NCI-H187 (cell line): ENCODE measurements at regions not wholly inside any gene's neighbourhood (a gene's known extent, or its start where the extent isn't known, plus 50 kb on each side); places are given as distances from the start of the nearest gene placed in this dataset.
A peak's percentile ranks its signal among the peaks of the same experiment; 100 is the strongest.

Experiments used
- DNase-seq, 2 experiments: peaks; one replicate each; lab custom pipeline; 2025; lab: John Stamatoyannopoulos, UW

GRCh38 chr6:108778421-108779186, 69.6 kb upstream of the ARMC2 start:
- no peak for DNase-seq

- no peak for DNase-seq
These were observed 68.5 kb upstream of the ARMC2 start for GRCh38 chr6:108779536-108780275.

DNA sequence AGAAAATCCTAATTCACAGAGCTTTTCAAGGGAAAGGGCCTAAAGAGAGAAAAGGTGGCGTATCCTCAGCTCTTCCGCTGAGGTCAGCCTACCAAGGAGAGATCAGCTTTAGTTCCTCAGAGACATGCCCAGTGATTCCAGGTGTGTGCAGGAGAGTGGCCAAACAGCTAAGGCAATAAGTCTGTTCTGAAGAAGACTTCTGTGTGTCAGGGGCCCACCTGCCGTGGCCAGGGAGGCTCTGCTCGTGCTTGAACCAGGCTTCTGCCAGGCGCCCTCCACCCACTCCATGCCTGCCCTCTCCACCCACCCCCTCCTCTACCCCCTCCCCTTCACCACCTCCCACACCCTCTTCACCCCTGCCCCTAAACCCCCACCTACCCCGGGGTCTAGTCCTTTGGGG, 67.4 kb upstream of the ARMC2 start:
- no peak for DNase-seq

DNA sequence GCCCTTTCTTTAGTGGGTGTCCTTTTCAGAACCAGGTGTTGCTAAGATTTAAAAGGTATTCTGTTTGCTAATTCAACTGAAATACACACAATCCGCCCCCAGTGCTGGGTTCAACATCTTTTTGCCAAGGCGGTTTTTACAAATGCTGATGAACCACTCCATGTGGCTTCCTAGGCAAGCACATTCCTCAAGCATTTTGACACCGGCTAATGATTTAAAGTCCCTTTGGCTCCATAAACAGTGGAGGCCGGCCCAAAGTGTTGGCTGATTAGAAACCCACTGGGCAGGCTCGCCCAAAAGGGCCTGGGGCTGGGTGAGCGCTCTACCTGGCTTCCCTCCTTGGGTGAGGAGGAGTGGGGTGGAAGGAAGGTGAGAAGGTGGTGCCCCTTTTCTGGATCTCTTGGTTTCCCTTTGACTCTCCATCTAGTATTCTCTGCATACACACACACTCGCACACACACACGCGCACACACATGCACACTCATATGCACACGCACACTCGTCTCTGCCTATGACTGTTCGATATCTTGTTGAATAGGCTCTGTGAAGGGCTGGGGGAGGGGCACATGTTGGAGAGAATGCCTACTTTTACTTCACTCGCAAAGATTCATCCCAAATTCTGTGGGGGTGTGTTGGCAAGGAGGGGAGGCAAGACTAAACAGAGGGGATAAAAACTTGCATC, 66.7 kb upstream of the ARMC2 start:
- DNase-seq, result no peak

DNA sequence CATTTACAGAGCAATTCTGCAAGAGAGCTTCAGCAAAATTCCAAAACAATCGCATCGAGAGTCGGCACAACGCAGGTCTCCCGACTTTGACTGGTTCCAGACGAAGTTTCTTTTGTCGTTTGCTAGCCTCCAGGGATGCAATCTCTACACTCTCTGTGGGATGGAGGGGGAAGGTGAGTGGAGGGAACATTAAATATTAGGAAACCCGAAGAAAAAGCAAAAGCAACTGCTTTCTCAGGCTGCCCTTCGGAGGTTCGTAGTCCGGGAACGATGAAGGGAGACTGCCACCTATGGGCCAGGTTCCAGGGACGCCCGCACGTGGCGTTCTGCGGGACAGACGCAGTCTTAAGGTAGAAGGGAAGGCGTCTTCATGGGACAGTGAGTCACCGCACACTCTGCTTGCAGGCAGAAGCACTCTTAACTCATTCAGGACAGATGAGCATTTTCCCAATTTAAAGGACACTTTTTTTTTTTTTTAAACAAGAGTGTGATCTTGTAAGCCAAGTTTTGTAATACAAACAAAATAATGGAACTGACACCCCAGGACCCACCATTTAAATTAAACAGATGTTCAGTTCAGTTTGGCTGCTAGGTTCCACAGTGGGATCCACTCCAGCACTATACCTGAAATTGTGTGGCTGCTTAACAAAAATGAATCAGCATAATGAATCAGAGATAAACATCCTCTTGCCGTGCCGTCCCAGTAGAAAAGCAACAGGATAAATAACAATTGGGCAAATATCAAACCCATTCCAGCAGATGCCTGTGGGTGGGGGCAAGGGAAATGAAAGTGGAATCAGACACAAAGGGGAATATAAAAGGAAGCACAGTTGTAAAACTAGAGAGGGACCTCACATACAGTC, 65.8 kb upstream of the ARMC2 start:
- peak in 1 of 2 experiments; percentile 6 for DNase-seq

DNA sequence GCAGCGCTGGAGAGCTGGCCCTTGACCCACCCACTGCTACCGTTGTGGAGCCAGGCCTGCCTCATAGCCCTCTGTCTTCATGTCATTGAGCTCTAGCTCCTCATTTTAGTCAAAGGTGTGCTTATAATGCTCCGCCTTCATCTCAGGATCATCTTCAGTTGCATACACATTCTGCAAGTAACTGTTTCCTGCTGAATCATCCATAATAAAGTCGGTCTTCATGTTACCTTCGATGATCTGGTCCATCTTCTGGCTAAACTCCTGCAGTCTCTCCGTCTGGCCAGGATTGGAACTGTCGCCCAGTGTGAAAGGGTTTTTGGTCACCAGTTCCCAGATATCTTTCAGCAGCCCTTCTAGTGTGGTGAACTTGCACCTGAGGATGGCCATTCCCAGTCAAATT, 62.6 kb upstream of the ARMC2 start:
- no peak for DNase-seq

- DNase-seq, result no peak
These were observed 59.8 kb upstream of the ARMC2 start for GRCh38 chr6:108788416-108788815.

DNA sequence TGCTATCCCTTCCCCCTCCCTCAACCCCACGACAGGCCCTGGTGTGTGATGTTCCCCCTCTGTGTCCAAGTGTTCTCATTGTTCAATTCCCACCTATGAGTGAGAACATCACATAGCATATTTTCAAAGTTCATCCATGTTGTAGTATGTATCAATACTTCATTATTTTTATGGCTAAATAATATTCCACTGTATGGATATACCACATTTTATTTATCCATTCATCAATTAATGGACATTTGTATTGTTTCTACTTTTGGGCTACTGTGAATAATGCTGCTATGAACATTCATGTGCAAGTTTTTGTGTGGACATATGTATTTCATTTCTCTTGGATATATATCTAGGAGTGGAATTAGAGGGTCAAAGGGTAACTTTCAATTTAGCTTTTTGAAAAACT, 58.7 kb upstream of the ARMC2 start:
- no peak for DNase-seq

- DNase-seq, result no peak
These were observed 56.5 kb upstream of the ARMC2 start for GRCh38 chr6:108791700-108792099.

DNA sequence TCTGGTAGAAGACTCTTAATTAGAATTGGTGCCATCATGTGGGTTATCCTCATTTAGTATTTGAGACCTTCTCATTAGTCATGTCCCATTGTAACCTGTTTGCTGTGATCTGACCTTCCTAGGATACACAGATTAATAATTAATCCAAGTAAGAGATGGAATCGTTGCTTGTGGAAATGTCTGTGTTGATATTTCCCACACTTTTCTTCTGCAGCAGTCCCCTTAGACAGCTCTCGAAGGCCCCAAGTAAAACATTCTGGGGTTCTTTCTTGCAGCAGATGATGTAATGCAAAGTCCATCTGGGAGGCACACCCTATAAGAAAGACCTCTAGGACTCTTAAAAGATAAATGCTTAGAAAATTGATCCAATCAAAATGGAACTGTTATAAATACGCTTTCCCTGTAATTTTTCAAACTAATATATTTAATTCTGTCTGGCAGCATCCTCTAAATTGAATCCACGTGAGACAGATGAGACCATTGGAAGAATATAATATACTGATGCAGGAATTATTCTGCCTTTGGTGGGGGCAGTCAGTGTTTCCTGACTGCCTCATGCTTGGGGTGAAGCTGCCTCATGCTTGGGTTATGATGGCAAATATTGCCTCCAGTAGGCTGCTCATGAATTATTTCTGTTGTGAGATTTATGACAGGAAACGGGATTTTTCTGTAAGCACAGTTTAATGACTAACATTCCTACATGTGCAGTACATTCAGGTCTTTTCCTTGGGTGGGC, 54.5 kb upstream of the ARMC2 start:
- no peak for DNase-seq

- no peak for DNase-seq
These were observed 53.1 kb upstream of the ARMC2 start for GRCh38 chr6:108795122-108795521.

DNA sequence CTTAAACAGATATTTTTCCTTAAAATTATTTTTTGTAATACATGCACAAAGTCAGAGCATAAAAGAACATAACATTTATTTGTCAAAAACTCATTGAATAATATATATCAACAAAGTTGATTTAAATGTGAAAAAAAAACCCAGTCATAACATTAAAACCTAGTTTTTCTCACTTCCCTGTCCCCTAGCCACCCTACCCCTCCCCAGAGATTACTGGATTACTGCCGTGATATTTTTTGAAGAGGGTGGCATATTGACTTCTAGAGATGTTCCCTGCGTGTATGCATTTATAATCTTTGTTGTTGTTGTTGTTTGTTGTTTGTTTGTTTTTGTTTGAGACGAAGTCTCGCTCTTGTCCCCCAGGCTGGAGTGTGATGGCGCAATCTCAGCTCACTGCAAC, 52.4 kb upstream of the ARMC2 start:
- DNase-seq, result no peak

- DNase-seq, result no peak
These were observed 51.3 kb upstream of the ARMC2 start for GRCh38 chr6:108796875-108797274.

- DNase-seq, result no peak
These were observed 50.1 kb upstream of the ARMC2 start for GRCh38 chr6:108797951-108798669.
